Breast epithelium (tissue), 4 donors: ENCODE measurements at regions not wholly inside any gene's neighbourhood (a gene's known extent, or its start where the extent isn't known, plus 50 kb on each side); places are given as distances from the start of the nearest gene placed in this dataset.

Experiments
- DNase-seq, 2 donors: peaks; one replicate each; pipeline ENCODE4 v3.0.0-alpha.2; 2019; ENCODE audit warnings: low spot score in 2 of 2
- H3K27ac ChIP-seq, 2 donors: fragments of 200-600 bp; sonication (generic) in 1 of 2; one replicate each; pipeline ENCODE4 v1.5.1; 2016 to 2019; ENCODE audit warnings: mild to moderate bottlenecking in 1 of 2
- H3K27me3 ChIP-seq, 2 donors: fragments of 200-600 bp; sonication (generic) in 1 of 2; one replicate each; pipeline versions ENCODE4 v1.5.1 to v1.6.0; 2017 to 2019; ENCODE audit warnings: control low read depth in 1 of 2, mild to moderate bottlenecking in 1 of 2
- H3K36me3 ChIP-seq: fragments of 200-600 bp; one replicate; pipeline ENCODE4 v1.5.1; 2019
- H3K4me1 ChIP-seq, 2 donors: fragments of 200-600 bp; sonication (generic); one replicate each; pipeline ENCODE4 v1.5.1; 2016 to 2019; ENCODE audit warnings: control low read depth in 1 of 2
- H3K4me3 ChIP-seq, 3 donors: fragments of 200-600 bp; sonication (generic); 1 replicate in 2 of 3; 2 replicates in 1 of 3; pipeline ENCODE4 v1.5.1; 2016 to 2019; ENCODE audit warnings: mild to moderate bottlenecking in 3 of 3, moderate library complexity in 2 of 3
- H3K9me3 ChIP-seq, 2 donors: fragments of 200-600 bp; sonication (generic) in 1 of 2; one replicate each; pipeline ENCODE4 v1.5.1; 2016 to 2019; ENCODE audit warnings: control low read depth in 1 of 2
- POLR2A ChIP-seq: fragments of 450-650 bp; IDR thresholded peaks from one replicate; pipeline ENCODE4 v1.6.1; 2016; ENCODE audit warnings: antibody characterized with exemption, mild to moderate bottlenecking, moderate library complexity
- POLR2AphosphoS5 ChIP-seq, 3 donors: sonication (generic); formaldehyde crosslinking; IDR thresholded peaks; one replicate each; pipeline ENCODE4 v1.6.1; 2017; ENCODE audit warnings: antibody characterized with exemption in 3 of 3
- intact Hi-C: fragments of 100-400 bp; cut with DNase I; formaldehyde crosslinking; loops from one replicate; pipeline ENCODE4 v1.15.1; 2023; ENCODE audit warnings: low total_unique reads
- TF ChIP-seq, protein P1 (sequence below), 3 donors: fragments of 450-650 bp; IDR thresholded peaks; one replicate each; pipeline ENCODE4 v1.5.1; 2016 to 2017; ENCODE audit warnings: antibody characterized with exemption in 3 of 3, mild to moderate bottlenecking in 3 of 3, moderate library complexity in 3 of 3

DNA sequence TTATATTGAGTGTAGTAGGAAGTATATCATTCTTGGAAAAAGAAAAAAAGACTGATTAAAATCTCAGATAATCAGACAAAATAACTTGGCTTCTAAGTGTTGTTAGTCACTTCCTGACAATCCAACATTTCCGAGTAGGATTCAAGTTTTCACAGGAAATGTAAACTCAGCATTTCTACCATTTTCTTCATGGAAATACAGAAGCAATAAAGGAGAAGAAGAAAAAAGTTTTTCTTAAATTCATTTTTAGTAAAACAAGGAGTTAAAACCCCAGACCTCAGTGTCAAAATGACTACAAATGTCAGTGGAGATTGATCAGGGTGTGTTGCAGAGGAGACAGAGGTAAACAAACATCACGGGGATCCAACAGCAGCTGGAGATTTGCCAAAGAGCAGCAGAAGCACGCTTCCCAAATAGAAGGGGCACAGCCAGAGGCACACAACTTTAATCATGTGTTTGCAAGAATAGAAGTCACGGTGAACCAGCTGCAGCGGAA is 129.3 kb upstream of the FAM9B start:
- Histone ChIP-seq H3K36me3 (no peaks in the 10 kb centered on the region), H3K27ac (no peak overlapping the region), H3K9me3 (peaks cover 4 to 15% of the 10 kb centered on the region in 2 donors), H3K27me3 (peaks cover 0 to 13% of the 10 kb centered on the region in 2 donors), H3K4me3 (no peak overlapping the region), H3K4me1 (no peaks in the 10 kb centered on the region)
- DNase-seq = no peak
- intact Hi-C loops = no loop called here
- TF ChIP-seq, protein P1, sequence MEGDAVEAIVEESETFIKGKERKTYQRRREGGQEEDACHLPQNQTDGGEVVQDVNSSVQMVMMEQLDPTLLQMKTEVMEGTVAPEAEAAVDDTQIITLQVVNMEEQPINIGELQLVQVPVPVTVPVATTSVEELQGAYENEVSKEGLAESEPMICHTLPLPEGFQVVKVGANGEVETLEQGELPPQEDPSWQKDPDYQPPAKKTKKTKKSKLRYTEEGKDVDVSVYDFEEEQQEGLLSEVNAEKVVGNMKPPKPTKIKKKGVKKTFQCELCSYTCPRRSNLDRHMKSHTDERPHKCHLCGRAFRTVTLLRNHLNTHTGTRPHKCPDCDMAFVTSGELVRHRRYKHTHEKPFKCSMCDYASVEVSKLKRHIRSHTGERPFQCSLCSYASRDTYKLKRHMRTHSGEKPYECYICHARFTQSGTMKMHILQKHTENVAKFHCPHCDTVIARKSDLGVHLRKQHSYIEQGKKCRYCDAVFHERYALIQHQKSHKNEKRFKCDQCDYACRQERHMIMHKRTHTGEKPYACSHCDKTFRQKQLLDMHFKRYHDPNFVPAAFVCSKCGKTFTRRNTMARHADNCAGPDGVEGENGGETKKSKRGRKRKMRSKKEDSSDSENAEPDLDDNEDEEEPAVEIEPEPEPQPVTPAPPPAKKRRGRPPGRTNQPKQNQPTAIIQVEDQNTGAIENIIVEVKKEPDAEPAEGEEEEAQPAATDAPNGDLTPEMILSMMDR (IDR thresholded peaks at IDR 0.05) = no peak
- TF ChIP-seq POLR2AphosphoS5 (IDR thresholded peaks at IDR 0.05) = no peak
- TF ChIP-seq POLR2A = no peak

DNA sequence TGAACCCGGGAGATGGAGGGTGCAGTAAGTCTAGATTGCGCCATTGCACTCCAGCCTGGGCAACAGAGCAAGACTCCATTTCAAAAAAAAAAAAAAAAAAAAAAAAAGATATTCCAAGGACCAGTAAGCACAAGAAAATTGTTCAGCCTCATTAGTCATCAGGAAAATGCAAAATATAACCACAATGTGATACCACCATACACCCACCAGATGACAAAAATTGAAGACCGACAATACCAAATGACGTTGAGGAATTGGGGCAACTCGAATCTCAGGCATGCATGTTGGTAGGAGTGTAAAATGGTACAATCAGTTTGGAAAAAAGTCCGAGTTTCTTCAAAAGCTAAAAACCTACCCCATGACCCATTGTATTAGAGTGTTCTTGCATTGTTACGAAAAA is 130.2 kb upstream of the FAM9B start:
- Histone ChIP-seq H3K36me3 (no peaks in the 10 kb centered on the region), H3K27ac (no peak overlapping the region), H3K4me1 (no peaks in the 10 kb centered on the region), H3K4me3 (no peak overlapping the region), H3K27me3 (peaks cover 0 to 9% of the 10 kb centered on the region in 2 donors), H3K9me3 (peaks cover 4 to 16% of the 10 kb centered on the region in 2 donors)
- TF ChIP-seq POLR2A = no peak
- TF ChIP-seq POLR2AphosphoS5 (IDR thresholded peaks at IDR 0.05) = no peak
- TF ChIP-seq, protein P1 (IDR thresholded peaks at IDR 0.05) = no peak
- DNase-seq = no peak
- intact Hi-C loops = no loop called here

DNA sequence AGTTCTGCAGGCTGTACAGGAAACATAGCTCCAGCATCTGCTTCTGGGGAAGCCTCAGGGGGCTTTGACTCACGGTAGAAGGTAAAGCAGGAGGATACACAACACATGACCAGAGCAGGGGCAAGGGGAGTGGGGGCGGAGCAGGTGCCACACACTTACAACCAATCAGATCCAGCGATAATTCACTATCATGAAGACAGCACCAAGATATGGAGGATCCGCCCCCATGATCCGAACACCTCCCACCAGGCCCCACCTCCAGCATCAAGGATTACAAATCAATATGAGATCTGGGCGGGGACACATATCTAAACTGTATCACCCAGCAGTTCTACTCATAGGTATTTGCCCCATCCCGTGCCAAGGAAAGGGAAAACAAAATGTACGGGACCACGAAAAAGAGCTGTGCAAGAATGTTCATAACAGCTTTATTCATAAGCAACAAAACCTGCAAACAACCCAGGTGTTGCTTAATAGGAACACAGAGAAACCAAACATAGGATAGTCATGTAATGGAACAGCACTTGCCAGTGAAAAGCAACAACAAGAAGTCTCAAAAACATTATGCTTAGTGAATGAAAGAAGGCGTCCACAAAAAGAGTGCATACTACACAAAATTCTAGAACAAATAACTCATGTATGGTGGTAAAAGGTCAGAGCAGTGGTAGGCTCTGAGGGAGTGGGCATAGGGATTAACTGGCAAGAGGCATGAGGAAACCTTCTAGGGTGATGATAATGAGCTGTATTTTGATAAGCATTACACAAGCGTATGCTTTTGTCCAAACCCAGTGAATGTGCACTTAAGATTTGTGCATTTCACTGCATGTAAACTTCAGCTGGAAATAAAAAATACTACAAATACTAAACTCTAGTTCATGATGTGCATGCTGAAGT is 130.9 kb upstream of the FAM9B start:
- TF ChIP-seq POLR2AphosphoS5 (IDR thresholded peaks at IDR 0.05) (no peak), POLR2A (no peak)
- TF ChIP-seq, protein P1 (IDR thresholded peaks at IDR 0.05) = no peak
- H3K27me3 ChIP-seq = peaks cover 0 to 2% of the 10 kb centered on the region in 2 donors
- DNase-seq = no peak
- H3K9me3 ChIP-seq = peaks cover 4 to 21% of the 10 kb centered on the region in 2 donors
- intact Hi-C loops = no loop called here
- H3K4me1 ChIP-seq = no peaks in the 10 kb centered on the region
- no peak overlapping the region for H3K4me3 ChIP-seq
- no peaks in the 10 kb centered on the region for H3K36me3 ChIP-seq
- H3K27ac ChIP-seq = no peak overlapping the region

DNA sequence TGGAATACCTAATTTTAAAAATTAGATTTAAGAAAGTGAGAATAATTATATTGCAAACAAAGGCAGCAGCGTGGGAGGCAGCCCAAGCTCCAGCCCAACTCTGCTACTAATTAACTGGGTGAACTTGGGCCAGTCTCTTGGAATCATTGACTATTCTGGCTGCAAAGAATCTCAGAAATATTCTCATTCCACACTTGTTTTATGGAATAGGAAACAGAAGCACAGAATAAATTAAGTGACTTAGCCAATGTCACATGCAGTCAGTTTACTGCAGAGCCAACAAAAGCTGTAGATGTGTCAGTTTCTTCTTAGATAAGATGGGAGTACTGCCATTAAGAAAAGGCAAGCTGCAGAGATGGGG is 132.6 kb upstream of the FAM9B start:
- DNase-seq = no peak
- no peaks in the 10 kb centered on the region for H3K27me3 ChIP-seq
- H3K27ac ChIP-seq = no peak overlapping the region
- intact Hi-C loops = no loop called here
- no peaks in the 10 kb centered on the region for H3K4me1 ChIP-seq
- TF ChIP-seq POLR2A = no peak
- no peak for TF ChIP-seq POLR2AphosphoS5 (IDR thresholded peaks at IDR 0.05)
- TF ChIP-seq, protein P1 (IDR thresholded peaks at IDR 0.05) = no peak
- no peak overlapping the region for H3K4me3 ChIP-seq
- no peaks in the 10 kb centered on the region for H3K36me3 ChIP-seq
- peaks cover 4 to 21% of the 10 kb centered on the region in 2 donors for H3K9me3 ChIP-seq

DNA sequence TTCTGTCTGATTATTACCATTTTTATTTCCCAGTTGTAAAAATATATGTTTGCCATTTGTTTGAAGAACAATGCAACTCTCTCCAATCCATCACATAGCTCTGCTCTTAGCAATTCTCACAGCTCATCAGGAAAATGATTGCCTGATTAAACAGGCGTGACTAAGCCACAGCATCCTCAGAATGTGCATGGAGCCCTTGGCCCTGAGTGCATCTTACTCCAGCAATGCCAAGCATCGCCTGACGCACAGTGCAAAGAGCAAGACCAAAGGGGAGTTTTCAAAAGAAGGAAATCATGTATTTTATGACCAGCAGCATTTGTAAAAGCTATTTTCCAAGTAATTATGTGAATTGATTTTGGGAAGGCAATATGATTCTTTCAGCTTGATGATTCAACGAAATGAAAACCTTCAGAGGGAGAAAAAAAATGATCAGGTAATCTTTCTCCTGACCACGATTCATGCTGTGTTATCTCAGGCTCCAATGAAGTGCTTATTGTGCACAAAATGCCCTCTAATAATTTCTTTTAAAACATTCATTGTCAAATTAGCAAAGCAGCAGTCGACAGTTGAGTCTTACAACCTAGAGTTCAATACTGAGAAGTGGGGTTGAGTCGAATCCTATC is 138.0 kb upstream of the FAM9B start:
- Histone ChIP-seq H3K9me3 (peaks cover 4 to 15% of the 10 kb centered on the region in 2 donors), H3K4me1 (no peaks in the 10 kb centered on the region), H3K27ac (no peak overlapping the region), H3K36me3 (no peaks in the 10 kb centered on the region), H3K27me3 (peaks cover 0 to 9% of the 10 kb centered on the region in 2 donors), H3K4me3 (no peak overlapping the region)
- no peak for DNase-seq
- TF ChIP-seq, protein P1 (IDR thresholded peaks at IDR 0.05) = no peak
- TF ChIP-seq POLR2A = no peak
- intact Hi-C loops = no loop called here
